ENCODE measurements at regions not wholly inside any gene's neighbourhood (a gene's known extent, or its start where the extent isn't known, plus 50 kb on each side); places are given as distances from the start of the nearest gene placed in this dataset.

DNA sequence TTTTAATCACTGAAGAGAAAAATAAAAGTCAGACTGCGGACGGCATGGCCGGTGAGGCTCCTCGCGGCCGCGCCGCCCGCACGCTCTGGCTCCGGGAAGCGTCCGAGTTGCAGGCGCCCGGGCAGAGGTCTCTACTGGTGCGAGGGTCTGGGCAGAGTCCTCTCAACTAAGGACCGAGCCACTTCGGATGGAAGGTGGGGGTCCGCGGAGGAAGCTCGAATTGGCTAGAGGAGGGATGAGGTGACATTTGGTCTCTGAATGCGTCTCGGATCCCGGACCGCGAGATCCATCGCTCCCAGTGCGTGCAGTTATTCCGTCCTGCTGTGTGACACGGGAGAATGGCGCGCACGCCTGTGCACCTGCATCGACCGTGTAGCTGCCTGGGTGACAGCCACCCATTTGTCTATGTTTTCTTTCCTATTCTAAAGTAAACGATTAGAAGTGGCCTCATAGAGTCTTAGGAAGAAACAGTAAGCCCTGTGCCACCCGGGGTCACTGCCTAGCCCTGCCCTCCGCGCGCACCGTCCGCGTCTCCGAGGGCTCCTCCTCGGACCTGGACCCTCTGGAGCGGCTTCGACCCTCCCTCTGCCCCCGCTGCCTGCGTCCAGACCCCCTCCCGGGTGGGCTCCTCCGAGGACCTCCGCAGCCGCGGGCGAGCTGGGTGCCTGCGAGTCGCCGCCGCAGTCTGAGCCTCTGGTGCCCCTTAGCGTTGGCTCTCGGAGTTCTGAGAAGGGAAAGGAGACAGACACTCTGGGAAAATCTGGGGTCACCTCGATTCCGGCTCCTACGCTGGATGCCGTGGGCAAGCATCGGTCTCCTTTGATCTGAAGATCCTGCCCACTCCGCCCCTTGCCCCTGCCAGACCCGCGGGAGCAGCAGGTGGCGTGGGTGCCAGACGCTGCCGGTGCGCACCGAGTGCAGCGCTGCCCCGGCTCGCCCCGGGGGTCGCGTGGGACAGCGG is 347.4 kb downstream of the LIG4 start:
- TF ChIP-seq, protein P1, sequence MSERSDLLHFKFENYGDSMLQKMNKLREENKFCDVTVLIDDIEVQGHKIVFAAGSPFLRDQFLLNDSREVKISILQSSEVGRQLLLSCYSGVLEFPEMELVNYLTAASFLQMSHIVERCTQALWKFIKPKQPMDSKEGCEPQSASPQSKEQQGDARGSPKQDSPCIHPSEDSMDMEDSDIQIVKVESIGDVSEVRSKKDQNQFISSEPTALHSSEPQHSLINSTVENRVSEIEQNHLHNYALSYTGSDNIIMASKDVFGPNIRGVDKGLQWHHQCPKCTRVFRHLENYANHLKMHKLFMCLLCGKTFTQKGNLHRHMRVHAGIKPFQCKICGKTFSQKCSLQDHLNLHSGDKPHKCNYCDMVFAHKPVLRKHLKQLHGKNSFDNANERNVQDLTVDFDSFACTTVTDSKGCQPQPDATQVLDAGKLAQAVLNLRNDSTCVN (tag by site-specific recombination; optimal IDR thresholded peaks at IDR 0.05): peak; percentile 59
- TF ChIP-seq ZFHX2 (tag by site-specific recombination; conservative IDR thresholded peaks at IDR 0.05) (peak; percentile 67), ZNF335 (tag by site-specific recombination; conservative IDR thresholded peaks at IDR 0.05) (peak; percentile 78), ZNF114 (tag by site-specific recombination; IDR thresholded peaks at IDR 0.05) (no peak), ZBTB20 (tag by site-specific recombination; IDR thresholded peaks at IDR 0.05) (0 out of 2 replicates have a peak, but pooled peaks have one; percentile 27), ZBTB17 (tag by site-specific recombination; IDR thresholded peaks at IDR 0.05) (0 out of 2 replicates have a peak, but pooled peaks have one; percentile 14), OSR2 (tag by site-specific recombination; IDR thresholded peaks at IDR 0.05) (no peak)
- TF ChIP-seq, protein P2, sequence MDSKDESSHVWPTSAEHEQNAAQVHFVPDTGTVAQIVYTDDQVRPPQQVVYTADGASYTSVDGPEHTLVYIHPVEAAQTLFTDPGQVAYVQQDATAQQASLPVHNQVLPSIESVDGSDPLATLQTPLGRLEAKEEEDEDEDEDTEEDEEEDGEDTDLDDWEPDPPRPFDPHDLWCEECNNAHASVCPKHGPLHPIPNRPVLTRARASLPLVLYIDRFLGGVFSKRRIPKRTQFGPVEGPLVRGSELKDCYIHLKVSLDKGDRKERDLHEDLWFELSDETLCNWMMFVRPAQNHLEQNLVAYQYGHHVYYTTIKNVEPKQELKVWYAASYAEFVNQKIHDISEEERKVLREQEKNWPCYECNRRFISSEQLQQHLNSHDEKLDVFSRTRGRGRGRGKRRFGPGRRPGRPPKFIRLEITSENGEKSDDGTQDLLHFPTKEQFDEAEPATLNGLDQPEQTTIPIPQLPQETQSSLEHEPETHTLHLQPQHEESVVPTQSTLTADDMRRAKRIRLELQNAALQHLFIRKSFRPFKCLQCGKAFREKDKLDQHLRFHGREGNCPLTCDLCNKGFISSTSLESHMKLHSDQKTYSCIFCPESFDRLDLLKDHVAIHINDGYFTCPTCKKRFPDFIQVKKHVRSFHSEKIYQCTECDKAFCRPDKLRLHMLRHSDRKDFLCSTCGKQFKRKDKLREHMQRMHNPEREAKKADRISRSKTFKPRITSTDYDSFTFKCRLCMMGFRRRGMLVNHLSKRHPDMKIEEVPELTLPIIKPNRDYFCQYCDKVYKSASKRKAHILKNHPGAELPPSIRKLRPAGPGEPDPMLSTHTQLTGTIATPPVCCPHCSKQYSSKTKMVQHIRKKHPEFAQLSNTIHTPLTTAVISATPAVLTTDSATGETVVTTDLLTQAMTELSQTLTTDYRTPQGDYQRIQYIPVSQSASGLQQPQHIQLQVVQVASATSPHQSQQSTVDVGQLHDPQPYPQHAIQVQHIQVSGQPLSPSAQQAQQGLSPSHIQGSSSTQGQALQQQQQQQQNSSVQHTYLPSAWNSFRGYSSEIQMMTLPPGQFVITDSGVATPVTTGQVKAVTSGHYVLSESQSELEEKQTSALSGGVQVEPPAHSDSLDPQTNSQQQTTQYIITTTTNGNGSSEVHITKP (tag by site-specific recombination; IDR thresholded peaks at IDR 0.05): peak; percentile 54
- Histone ChIP-seq H3K4me1 (ENCODE audit: control insufficient read depth, insufficient read depth, low read length) (no peaks in the 10 kb centered on the region), H3K36me3 (ENCODE audit: control insufficient read depth in 2 of 2, insufficient read depth in 1 of 2, low read length in 2 of 2) (no peaks in the 10 kb centered on the region), H3K27ac (ENCODE audit: extremely low read depth, low read depth, low read length) (no peak overlapping the region), H3K4me3 (ENCODE audit: low read depth, low read length) (peak overlapping the region; percentile 52), H3K9me3 (ENCODE audit: control insufficient read depth, insufficient read depth, low read depth, low read length) (no peaks in the 10 kb centered on the region)
- ChIA-PET CTCF (interaction anchor here (0.7 kb wide), 1 partner anchor 15 kb away, joined by 4 read pairs; no protein-coding TSS in a partner anchor), POLR2A (no interaction called here)

DNA sequence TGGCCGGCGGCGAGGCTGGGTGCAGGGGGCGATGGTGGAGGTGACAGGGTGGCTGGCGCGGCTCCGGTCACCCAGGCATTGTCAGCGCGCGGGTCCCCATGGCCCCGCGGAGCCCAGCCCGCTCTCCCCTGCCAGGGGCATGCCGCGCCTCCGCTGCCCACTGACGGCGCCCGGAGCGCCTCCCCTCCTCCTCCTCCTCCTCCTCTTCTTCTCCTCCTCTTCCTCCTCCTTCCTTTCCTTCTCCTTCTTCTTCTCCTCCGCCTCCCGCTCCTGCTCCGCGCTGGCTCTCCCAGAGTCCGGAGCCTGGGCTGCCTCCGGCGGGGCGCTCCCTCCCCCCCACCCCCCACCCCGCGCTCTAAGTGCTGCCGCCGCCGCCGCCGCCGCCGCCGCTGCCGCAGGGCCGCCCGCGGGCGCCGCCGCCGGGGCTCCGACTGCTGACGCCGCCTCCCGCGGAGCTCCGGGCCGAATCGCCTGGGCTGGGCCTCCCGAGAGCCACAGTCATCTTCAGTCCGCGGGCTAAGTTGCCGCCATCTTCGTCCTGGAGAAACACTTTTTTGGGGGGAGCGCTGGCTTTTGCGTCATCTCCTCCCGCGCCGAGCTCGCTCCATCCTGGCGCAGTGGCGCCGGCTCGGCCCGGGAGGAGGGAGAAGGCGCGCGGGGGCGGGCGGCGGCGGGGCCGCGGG is 348.3 kb downstream of the LIG4 start:
- H3K36me3 ChIP-seq (ENCODE audit: control insufficient read depth in 2 of 2, insufficient read depth in 1 of 2, low read length in 2 of 2): no peaks in the 10 kb centered on the region
- ChIA-PET CTCF (interaction anchor here (0.7 kb wide), 1 partner anchor 16 kb away, joined by 4 read pairs; no protein-coding TSS in a partner anchor), POLR2A (no interaction called here)
- TF ChIP-seq, protein P3, sequence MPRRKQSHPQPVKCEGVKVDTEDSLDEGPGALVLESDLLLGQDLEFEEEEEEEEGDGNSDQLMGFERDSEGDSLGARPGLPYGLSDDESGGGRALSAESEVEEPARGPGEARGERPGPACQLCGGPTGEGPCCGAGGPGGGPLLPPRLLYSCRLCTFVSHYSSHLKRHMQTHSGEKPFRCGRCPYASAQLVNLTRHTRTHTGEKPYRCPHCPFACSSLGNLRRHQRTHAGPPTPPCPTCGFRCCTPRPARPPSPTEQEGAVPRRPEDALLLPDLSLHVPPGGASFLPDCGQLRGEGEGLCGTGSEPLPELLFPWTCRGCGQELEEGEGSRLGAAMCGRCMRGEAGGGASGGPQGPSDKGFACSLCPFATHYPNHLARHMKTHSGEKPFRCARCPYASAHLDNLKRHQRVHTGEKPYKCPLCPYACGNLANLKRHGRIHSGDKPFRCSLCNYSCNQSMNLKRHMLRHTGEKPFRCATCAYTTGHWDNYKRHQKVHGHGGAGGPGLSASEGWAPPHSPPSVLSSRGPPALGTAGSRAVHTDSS (tag by site-specific recombination; IDR thresholded peaks at IDR 0.05): peak; percentile 52; the same call in 1 of the 2 replicates
- TF ChIP-seq ZNF404 (tag by site-specific recombination; IDR thresholded peaks at IDR 0.05): no peak
- peak; percentile 51 for TF ChIP-seq SP3 (tag by site-specific recombination; IDR thresholded peaks at IDR 0.05)
- TF ChIP-seq, protein P1 (tag by site-specific recombination; optimal IDR thresholded peaks at IDR 0.05): peak; percentile 48
- TF ChIP-seq, protein P4, sequence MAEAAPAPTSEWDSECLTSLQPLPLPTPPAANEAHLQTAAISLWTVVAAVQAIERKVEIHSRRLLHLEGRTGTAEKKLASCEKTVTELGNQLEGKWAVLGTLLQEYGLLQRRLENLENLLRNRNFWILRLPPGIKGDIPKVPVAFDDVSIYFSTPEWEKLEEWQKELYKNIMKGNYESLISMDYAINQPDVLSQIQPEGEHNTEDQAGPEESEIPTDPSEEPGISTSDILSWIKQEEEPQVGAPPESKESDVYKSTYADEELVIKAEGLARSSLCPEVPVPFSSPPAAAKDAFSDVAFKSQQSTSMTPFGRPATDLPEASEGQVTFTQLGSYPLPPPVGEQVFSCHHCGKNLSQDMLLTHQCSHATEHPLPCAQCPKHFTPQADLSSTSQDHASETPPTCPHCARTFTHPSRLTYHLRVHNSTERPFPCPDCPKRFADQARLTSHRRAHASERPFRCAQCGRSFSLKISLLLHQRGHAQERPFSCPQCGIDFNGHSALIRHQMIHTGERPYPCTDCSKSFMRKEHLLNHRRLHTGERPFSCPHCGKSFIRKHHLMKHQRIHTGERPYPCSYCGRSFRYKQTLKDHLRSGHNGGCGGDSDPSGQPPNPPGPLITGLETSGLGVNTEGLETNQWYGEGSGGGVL (tag by site-specific recombination; IDR thresholded peaks at IDR 0.05): 0 out of 2 replicates have a peak, but pooled peaks have one; percentile 32
- TF ChIP-seq ZFHX2 (tag by site-specific recombination; conservative IDR thresholded peaks at IDR 0.05): peak; percentile 52
- TF ChIP-seq, protein P5, sequence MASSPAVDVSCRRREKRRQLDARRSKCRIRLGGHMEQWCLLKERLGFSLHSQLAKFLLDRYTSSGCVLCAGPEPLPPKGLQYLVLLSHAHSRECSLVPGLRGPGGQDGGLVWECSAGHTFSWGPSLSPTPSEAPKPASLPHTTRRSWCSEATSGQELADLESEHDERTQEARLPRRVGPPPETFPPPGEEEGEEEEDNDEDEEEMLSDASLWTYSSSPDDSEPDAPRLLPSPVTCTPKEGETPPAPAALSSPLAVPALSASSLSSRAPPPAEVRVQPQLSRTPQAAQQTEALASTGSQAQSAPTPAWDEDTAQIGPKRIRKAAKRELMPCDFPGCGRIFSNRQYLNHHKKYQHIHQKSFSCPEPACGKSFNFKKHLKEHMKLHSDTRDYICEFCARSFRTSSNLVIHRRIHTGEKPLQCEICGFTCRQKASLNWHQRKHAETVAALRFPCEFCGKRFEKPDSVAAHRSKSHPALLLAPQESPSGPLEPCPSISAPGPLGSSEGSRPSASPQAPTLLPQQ (tag by site-specific recombination; IDR thresholded peaks at IDR 0.05): no peak
- H3K4me3 ChIP-seq (ENCODE audit: low read depth, low read length): peak overlapping the region; percentile 52
- H3K9me3 ChIP-seq (ENCODE audit: control insufficient read depth, insufficient read depth, low read depth, low read length): no peaks in the 10 kb centered on the region
- H3K4me1 ChIP-seq (ENCODE audit: control insufficient read depth, insufficient read depth, low read length): no peaks in the 10 kb centered on the region
- H3K27ac ChIP-seq (ENCODE audit: extremely low read depth, low read depth, low read length): no peak overlapping the region
